GM12891 (cell line): ENCODE measurements at regions not wholly inside any gene's neighbourhood (a gene's known extent, or its start where the extent isn't known, plus 50 kb on each side); places are given as distances from the start of the nearest gene placed in this dataset.

Experiments
- POLR2A ChIP-seq: IDR thresholded peaks from 2 replicates; pipeline ENCODE4 v1.6.1; 2011; ENCODE audit warnings: low read depth, low read length, control low read depth
- POLR2AphosphoS5 ChIP-seq: IDR thresholded peaks from 2 replicates; pipeline ENCODE4 v1.6.1; 2011; ENCODE audit warnings: low read depth, low read length, control low read depth
- SPI1 ChIP-seq: IDR thresholded peaks from 2 replicates; pipeline ENCODE4 v1.6.1; 2011; ENCODE audit warnings: low read depth, low read length, control low read depth
- TAF1 ChIP-seq: IDR thresholded peaks from 2 replicates; pipeline ENCODE4 v1.6.1; 2011; ENCODE audit warnings: low read depth, low read length, control low read depth

DNA sequence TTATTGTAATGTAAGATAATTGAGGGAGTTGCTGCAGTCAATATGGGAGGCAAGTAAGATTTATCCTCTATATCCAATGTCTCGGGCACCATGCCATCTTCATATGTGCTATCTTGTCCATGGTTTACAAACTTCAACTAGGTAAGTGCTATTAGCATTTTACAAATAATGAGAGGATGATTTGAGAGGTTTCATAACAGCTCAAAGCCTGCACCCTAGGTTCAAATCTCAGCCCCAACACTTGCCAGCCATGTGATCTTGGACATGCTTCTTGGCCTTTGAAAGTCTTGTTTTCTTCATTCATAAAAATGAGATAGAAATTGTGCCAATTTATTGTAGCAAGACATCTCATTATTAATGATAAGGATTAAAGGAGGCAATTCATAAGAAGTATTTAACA lies 108.8 kb downstream of the RND3 start:
- TF ChIP-seq POLR2A (no peak), POLR2AphosphoS5 (no peak), TAF1 (no peak), SPI1 (no peak)
